Suppressor macrophage treated with lipopolysaccharide for 1 hour (primary cell): ENCODE measurements at regions not wholly inside any gene's neighbourhood (a gene's known extent, or its start where the extent isn't known, plus 50 kb on each side); places are given as distances from the start of the nearest gene placed in this dataset.
A peak's percentile ranks its signal among the peaks of the same experiment; 100 is the strongest.

Experiments
- DNase-seq, 3 donors: peaks; one replicate each; pipeline ENCODE4 v3.0.0-alpha.2; 2020 to 2022

- DNase-seq = peak in 1 of 3 donors; percentile 3
Observed at GRCh38 chr9:8186560-8186959, 387.0 kb upstream of the DMAC1 start.

- DNase-seq = no peak
Observed at GRCh38 chr9:8183618-8184017, 384.0 kb upstream of the DMAC1 start.

- no peak for DNase-seq
Observed at GRCh38 chr9:8179381-8180053, 379.9 kb upstream of the DMAC1 start.

DNA sequence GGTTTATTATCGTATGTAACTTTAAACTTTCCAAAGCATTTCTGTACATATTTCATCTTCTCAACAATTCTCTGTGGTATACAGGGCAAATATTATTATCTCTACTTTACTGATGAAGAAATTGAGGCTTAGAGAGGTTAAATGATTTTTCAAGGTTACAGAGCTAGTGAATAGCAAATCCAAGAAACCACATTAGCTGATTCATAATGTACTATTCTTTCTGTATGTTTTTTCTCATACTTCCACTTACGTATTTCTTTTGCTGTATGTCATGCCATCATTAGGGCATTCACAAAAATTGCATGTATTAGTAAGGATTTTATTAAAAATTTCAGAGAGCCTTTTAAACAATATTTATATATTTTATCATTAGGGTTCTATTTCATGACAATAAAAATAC is 372.4 kb upstream of the DMAC1 start:
- no peak for DNase-seq

DNA sequence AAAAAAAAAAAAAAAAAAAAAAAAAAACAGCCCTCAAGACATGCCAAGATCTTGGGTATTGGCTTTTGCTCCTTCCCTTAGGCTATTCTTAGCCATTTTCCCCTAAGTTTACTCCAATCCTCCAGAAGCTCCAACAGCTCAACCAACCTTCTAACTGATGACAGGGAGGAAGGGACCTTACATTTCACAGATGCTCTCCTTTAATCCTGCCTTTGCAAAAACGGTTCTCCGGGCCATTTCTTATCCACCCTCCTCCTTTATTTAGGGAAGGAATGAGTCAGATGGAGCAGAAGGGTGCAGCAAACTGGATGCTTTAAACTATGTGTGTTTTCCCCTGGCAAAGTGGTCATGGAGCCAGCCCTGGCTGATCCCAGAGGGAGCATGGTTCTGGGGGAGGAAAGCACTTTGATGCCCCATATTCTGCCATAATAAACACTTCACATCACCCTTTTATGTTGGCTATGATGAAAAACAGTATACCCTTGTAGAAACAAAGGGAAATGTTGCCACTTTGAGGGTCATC is 369.4 kb upstream of the DMAC1 start:
- no peak for DNase-seq

DNA sequence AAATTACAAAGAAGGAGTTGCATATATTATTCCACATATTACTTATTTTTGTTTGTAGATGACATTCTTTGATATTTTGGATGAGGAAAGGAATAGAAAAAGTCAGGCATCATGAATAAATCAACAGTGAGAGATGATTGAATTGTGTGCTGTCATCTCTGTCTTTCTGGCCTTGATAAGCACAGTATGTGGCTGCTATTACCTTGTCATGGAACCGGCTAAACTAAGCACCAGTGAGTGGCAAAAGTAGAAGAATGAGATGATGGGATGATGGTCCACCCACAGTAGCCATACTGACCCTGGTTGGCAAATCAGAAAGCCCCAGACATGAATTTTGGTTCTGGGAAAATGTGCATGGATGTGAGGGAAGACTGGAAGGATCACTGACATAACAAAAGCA is 361.2 kb upstream of the DMAC1 start:
- no peak for DNase-seq

DNA sequence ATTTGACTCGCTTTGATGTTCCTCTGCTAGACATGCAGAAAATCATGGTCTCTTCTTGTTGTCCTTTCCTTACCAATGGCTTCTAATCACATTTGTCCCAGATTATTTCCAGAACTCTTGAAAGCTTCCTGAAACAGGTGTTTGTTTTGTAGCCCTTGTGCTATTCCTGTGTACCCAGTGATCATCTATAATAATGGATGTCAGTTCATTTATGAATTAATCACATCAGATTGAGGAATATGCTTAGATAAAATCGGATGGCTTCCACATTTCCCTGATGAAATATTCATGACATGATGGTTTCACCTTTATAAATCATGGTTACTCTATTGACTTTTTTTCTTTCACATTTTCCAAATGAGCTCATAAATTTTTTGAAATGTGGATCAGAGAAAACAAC is 359.0 kb upstream of the DMAC1 start:
- no peak for DNase-seq

DNA sequence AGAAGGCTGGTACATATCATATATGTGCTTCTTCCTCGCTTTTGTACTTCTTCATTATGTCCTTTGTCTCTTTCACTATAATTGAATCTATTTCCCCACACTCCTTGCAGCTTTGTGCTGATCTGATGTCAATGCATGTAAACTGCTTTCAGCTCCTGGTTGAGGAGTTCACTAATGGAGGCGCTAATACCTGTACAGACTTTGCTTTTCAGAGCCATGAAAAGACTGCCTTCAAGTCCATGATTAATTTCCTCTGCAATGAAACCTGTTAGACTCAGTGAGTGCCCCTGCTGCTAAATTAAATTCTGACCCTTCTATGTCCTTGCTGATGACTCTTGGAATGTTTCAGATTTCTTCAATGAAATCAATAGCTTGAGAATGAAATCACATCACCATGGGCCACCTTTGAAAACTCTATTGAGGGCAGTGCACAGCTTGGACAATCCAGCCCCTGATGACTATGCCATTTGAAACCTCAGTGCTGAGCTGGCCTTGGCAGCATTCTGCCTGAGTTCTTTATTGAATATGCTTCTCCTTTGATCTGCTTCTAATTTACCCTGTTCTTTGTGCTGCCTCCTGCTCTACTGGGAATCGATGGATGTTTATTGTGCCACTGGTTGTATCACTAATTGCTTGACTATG is 358.2 kb upstream of the DMAC1 start:
- no peak for DNase-seq

GRCh38 chr9:8156346-8156745 is 356.8 kb upstream of the DMAC1 start:
- no peak for DNase-seq

GRCh38 chr9:8155706-8156105 is 356.1 kb upstream of the DMAC1 start:
- DNase-seq = no peak

- DNase-seq = no peak
Observed at GRCh38 chr9:8143677-8144076, 344.1 kb upstream of the DMAC1 start.

GRCh38 chr9:8140557-8140956 is 341.0 kb upstream of the DMAC1 start:
- no peak for DNase-seq

- no peak for DNase-seq
Observed at GRCh38 chr9:8139756-8140155, 340.2 kb upstream of the DMAC1 start.

- DNase-seq = no peak
Observed at GRCh38 chr9:8136477-8136876, 336.9 kb upstream of the DMAC1 start.

- DNase-seq = no peak
Observed at GRCh38 chr9:8134635-8135034, 335.1 kb upstream of the DMAC1 start.

DNA sequence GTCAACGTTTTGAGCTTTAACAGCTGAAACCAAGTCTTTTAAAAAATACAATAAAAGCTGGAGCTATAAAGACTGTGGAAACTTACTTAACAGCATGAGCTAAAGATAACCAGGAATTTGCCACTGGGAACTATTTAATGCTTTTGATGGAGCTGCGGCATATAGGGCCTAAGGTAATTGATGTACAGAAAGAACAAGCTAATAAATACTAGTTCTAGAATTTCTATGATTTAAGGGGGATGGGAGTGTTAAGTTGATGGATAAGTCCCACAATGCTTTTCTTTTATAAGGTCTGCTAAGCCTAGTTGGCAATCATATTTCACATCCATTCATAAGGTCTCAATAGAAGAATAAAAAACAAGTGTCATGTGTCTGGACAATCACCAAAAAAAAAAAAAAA is 334.0 kb upstream of the DMAC1 start:
- no peak for DNase-seq

- DNase-seq = peak; percentile 22 to 41 (median 22)
Observed at GRCh38 chr9:8115570-8115969, 316.0 kb upstream of the DMAC1 start.

DNA sequence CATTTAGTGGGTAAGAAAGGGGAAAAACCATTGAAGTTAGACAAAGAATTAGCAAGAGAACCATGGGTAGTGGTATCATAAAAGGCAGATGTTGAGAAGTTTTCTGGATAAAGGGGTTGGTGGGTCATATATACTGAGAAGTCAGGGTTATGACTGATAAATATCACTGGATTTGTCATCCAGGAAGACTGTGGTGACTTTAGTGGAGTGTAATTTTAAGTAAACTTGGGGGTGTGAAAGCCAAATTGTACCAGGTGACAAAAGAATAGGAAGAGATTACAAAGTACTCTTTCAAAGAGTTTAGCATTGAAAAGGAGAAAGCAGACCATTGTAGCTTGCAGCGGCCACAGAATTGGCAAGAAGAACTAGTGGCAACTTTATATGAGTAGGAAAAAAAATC is 315.2 kb upstream of the DMAC1 start:
- DNase-seq = no peak

- DNase-seq = peak in 1 of 3 donors; percentile 5
Observed at GRCh38 chr9:8106362-8106761, 306.8 kb upstream of the DMAC1 start.

GRCh38 chr9:8101607-8102006 is 302.0 kb upstream of the DMAC1 start:
- no peak for DNase-seq

- no peak for DNase-seq
Observed at GRCh38 chr9:8096091-8096490, 296.5 kb upstream of the DMAC1 start.

DNA sequence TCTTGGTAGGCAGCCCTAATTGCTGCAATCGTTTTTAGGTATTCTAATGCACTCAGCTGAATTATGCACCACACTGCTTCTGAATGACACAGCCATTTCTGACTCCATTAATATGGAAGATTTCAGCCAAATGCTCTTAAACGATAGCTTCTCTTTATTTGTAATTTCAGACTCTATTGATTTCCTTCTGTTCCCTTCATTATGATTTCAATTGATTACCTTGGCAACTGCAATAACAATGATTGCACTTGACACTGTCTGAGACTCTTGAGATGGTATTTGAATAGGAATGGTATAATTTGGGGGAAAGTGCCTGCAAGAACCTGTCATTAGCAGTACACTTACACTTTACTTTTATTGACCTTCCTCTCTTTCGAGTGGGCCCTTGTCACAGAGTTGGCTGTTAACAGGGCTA is 296.1 kb upstream of the DMAC1 start:
- no peak for DNase-seq

GRCh38 chr9:8088477-8088876 is 288.9 kb upstream of the DMAC1 start:
- no peak for DNase-seq

DNA sequence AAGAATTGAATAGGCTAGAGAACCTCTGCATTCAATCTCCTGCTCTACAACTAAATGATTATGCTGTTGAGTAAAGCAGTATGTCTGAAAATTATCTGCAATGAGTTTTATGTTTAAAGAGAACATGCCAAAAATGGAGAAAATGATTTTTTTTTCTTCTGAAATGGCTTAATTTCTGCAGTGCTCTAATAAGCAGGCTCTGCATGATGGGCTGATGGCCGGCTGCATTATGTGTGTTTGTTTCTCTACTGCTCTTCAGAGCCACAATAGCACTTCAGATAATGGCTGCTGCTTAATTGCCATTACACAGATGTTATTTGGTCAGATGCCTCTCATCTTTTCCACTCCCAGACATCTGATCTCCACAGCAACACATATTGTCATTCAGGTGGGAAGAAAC is 286.4 kb upstream of the DMAC1 start:
- no peak for DNase-seq

GRCh38 chr9:8078641-8079140 is 279.1 kb upstream of the DMAC1 start:
- DNase-seq = no peak
